Nephron (organoid): ENCODE measurements at regions not wholly inside any gene's neighbourhood (a gene's known extent, or its start where the extent isn't known, plus 50 kb on each side); places are given as distances from the start of the nearest gene placed in this dataset.

ENCODE experiments used
- H3K27ac Mint-ChIP-seq, 3 experiments: 2 replicates each; pipeline ENCODE4 v1.8.0; 2020; ENCODE audit warnings: mixed read lengths in 3 of 3, mild to moderate bottlenecking in 2 of 3, moderate library complexity in 1 of 3
- H3K27me3 Mint-ChIP-seq: 2 replicates; pipeline ENCODE4 v1.8.0; 2021; ENCODE audit warnings: low read depth, mild to moderate bottlenecking, moderate library complexity, mixed read lengths
- H3K36me3 Mint-ChIP-seq: 2 replicates; pipeline ENCODE4 v1.8.0; 2020; ENCODE audit warnings: low read depth, mixed read lengths
- H3K4me1 Mint-ChIP-seq: 2 replicates; pipeline ENCODE4 v1.8.0; 2020; ENCODE audit warnings: mixed read lengths
- H3K4me3 Mint-ChIP-seq, 3 experiments: 2 replicates each; pipeline ENCODE4 v1.8.0; 2020; ENCODE audit warnings: mild to moderate bottlenecking in 3 of 3, mixed read lengths in 3 of 3, moderate library complexity in 2 of 3
- H3K9me3 Mint-ChIP-seq: 2 replicates; pipeline ENCODE4 v1.8.0; 2020; ENCODE audit warnings: mixed read lengths
- TF ChIP-seq, protein P1 (sequence below), 3 experiments: fragments of 200-600 bp; sonication (generic); IDR thresholded peaks; one replicate each; pipeline ENCODE4 v1.5.0; 2021; ENCODE audit warnings: antibody characterized with exemption in 3 of 3; ENCODE audit not compliant: unreplicated experiment in 3 of 3

DNA sequence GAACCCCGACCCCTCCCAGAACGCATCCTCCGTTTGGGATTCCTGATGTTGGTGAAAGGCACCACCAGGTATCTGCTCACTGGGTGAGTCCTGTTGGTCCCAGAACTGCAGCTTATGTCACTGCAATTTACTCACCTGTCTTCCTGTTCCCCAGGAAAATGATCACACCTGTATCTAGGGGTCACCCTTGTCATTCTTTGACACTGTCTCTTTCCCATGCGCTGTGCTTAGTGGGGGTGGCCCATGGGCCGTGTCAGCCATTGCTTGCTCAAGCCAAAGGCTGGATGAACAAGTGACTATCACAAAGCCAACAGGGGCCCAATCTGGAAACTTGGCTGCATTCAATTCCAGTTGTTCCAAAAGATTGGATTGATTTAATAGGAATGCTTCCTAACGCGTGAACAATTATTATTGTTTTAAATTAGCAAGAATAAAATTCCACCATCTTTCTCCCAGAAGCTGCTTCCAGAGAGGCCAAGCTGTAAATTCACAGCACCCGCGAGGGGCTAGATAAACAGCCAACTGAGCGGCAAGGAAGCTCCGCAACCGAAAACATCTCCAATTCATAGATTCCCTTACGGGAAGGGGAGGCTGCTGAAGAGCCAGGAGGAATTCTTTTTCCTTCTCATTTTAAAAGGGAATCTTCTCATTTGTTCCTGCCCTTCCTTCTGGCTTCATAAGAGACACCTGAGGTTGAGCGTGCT, 134.8 kb upstream of the ZMIZ1 start:
- Mint-ChIP-seq H3K9me3 (no peaks in the 10 kb centered on the region), H3K4me1 (peaks cover 62% of the 10 kb centered on the region), H3K4me3 (peak overlapping the region in 1 of 3 experiments; percentile 31), H3K27ac (peak overlapping the region in 2 of 3 experiments; percentile 53 to 68), H3K27me3 (peaks cover 23% of the 10 kb centered on the region), H3K36me3 (no peaks in the 10 kb centered on the region)
- TF ChIP-seq, protein P1, sequence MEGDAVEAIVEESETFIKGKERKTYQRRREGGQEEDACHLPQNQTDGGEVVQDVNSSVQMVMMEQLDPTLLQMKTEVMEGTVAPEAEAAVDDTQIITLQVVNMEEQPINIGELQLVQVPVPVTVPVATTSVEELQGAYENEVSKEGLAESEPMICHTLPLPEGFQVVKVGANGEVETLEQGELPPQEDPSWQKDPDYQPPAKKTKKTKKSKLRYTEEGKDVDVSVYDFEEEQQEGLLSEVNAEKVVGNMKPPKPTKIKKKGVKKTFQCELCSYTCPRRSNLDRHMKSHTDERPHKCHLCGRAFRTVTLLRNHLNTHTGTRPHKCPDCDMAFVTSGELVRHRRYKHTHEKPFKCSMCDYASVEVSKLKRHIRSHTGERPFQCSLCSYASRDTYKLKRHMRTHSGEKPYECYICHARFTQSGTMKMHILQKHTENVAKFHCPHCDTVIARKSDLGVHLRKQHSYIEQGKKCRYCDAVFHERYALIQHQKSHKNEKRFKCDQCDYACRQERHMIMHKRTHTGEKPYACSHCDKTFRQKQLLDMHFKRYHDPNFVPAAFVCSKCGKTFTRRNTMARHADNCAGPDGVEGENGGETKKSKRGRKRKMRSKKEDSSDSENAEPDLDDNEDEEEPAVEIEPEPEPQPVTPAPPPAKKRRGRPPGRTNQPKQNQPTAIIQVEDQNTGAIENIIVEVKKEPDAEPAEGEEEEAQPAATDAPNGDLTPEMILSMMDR (IDR thresholded peaks at IDR 0.05; ENCODE audit: unreplicated experiment in 3 of 3) = no peak

DNA sequence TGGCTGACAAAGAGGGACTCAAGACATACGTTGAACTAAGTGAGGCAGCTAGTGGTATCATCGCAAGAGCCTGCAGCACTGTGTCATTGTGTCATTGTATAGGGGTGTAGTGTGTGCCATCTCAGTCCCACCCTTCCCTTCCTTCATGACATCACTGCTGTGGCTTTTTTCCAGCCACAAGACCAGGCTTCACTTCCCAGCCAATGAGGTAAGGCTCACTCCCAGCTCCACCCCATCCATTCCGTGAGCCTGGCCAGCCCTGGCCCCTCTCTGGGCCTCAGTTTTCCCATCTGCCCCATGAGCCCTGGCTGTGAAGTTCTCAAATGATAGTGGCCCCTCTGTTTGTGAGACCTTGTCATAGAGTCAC, 134.3 kb upstream of the ZMIZ1 start:
- Mint-ChIP-seq H3K27ac (peak overlapping the region in 2 of 3 experiments; percentile 53 to 68), H3K4me1 (peaks cover 62% of the 10 kb centered on the region)
- TF ChIP-seq, protein P1 (IDR thresholded peaks at IDR 0.05; ENCODE audit: unreplicated experiment in 3 of 3) = no peak

DNA sequence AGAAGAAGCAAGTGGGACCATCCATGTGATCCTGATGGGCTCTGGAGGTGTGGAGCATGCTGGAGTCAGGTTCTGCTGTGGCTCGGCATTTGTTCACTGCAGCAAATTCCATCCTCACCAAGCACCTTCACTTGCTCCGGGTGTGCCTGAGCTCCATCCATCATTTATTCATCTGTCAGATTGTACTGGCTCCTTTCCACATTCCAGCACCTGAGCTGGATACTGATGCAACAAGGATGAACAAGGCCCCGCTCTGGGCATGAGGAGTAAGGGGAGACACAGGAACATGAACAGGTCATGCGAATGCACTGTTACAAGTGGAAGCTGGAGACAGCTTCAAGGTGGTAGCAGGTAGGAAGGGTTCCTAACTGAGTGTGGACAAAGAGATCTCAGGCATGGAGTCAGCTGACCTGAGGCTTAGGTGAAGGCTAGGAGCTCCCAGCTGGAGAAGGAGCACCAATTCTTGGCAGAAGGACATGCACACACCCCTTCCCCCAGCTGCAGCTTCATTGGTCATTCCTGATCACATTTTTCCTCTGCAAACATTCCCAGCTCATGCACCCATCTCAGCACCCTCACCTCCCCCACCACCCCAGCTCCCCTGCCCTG, 133.7 kb upstream of the ZMIZ1 start:
- Mint-ChIP-seq H3K27me3 (peaks cover 20% of the 10 kb centered on the region), H3K4me3 (peak overlapping the region in 1 of 3 experiments; percentile 18), H3K36me3 (no peaks in the 10 kb centered on the region), H3K9me3 (no peaks in the 10 kb centered on the region), H3K4me1 (peaks cover 62% of the 10 kb centered on the region), H3K27ac (peak overlapping the region in 1 of 3 experiments; percentile 43)
- TF ChIP-seq, protein P1 (IDR thresholded peaks at IDR 0.05; ENCODE audit: unreplicated experiment in 3 of 3) = no peak

More for the DNA sequence above, 134.3 kb upstream of the ZMIZ1 start:
- Mint-ChIP-seq H3K36me3 (no peaks in the 10 kb centered on the region), H3K4me3 (peak overlapping the region in 1 of 3 experiments; percentile 31), H3K9me3 (no peaks in the 10 kb centered on the region), H3K27me3 (peaks cover 20% of the 10 kb centered on the region)

DNA sequence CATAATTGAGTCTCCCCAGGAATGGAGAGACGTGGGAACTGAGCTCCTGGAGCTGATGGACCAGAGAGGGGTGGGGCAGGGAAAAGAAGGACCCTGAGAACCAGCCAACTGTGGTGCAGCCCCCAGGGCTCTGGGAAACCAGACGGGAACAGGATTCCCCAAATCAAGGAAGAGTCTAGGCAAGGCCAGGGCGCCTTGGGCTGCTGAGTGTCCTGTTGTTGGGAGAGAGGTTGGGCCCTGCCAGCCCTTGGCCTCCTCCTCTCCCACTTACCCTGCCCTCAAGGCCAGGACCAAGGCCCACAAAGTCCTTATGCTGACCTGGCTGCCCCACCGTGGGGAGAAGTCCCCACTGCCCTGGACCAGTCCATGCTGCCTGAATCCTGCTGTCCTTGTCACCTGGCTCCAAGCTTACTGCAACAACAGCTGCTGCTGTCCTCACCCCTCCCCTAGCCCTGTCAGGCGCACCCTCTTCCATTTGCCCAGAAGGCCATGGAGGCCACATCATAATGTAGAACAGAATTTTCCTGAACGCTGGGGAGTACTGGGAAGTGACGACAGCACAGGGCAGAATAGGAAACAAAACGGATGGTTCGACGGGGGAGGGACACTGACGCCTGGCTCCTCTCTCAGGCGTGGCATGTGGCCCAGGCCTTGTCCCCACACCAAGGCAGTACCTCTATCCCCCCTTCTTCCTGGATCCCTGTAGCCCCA, 132.9 kb upstream of the ZMIZ1 start:
- Mint-ChIP-seq H3K36me3 (no peaks in the 10 kb centered on the region), H3K9me3 (no peaks in the 10 kb centered on the region), H3K4me1 (peaks cover 62% of the 10 kb centered on the region), H3K27ac (peak overlapping the region in 1 of 3 experiments; percentile 29), H3K27me3 (peaks cover 19% of the 10 kb centered on the region), H3K4me3 (no peak overlapping the region)
- TF ChIP-seq, protein P1 (IDR thresholded peaks at IDR 0.05; ENCODE audit: unreplicated experiment in 3 of 3) = no peak

DNA sequence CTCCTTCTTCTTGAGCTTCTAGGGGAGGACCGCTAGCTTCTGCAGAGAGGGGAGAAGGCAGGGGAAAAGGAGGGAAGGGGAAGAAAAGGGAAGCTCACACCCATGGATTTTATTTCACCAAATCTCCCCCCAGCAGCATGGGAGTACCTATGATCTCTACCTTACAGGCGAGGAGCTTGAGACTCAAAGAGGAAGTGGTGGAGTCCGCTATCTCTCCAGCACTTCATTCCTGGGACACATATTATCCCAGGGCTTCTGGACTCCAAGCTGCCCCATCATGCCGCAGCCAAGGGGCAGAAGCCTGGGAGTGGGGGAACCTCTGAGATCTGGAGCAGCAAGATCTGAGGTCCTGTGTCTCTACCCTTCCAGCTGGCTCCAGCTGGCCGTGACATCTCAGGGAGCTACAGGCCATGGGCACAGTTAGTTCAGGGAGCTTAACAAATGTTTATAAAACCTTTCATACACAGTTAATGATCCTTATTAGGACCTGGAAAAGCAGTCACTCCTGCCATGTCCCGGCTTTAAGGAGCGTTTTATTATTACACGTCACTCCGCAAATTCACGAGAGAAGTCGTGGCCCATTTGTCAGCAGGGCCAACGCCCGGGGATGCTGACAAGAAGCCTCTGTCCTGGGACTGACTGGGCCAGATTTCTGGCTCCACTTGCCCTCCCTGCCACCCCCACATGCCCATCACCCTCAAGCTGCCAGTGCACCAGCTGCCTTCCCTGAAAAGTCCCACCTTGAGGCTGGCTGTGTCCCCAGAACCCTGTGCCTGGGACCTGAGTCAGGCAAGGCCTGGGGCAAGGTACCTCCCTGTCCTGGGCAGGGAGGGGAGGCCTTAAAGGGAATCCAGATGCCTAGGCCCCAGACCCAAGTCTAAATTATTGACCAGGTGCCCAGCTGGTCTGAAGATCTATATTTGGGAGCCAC, 132.1 kb upstream of the ZMIZ1 start:
- Mint-ChIP-seq H3K27me3 (peaks cover 16% of the 10 kb centered on the region), H3K27ac (peak overlapping the region in 1 of 3 experiments; percentile 23), H3K9me3 (no peaks in the 10 kb centered on the region), H3K4me1 (peaks cover 58% of the 10 kb centered on the region), H3K4me3 (no peak overlapping the region), H3K36me3 (no peaks in the 10 kb centered on the region)
- TF ChIP-seq, protein P1 (IDR thresholded peaks at IDR 0.05; ENCODE audit: unreplicated experiment in 3 of 3) = no peak
